ENCODE measurements at regions not wholly inside any gene's neighbourhood (a gene's known extent, or its start where the extent isn't known, plus 50 kb on each side); places are given as distances from the start of the nearest gene placed in this dataset.

GRCh38 chr16:52912565-52913173 is 140.0 kb downstream of the CHD9NB start:
- TF ChIP-seq, protein P1, sequence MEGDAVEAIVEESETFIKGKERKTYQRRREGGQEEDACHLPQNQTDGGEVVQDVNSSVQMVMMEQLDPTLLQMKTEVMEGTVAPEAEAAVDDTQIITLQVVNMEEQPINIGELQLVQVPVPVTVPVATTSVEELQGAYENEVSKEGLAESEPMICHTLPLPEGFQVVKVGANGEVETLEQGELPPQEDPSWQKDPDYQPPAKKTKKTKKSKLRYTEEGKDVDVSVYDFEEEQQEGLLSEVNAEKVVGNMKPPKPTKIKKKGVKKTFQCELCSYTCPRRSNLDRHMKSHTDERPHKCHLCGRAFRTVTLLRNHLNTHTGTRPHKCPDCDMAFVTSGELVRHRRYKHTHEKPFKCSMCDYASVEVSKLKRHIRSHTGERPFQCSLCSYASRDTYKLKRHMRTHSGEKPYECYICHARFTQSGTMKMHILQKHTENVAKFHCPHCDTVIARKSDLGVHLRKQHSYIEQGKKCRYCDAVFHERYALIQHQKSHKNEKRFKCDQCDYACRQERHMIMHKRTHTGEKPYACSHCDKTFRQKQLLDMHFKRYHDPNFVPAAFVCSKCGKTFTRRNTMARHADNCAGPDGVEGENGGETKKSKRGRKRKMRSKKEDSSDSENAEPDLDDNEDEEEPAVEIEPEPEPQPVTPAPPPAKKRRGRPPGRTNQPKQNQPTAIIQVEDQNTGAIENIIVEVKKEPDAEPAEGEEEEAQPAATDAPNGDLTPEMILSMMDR (IDR thresholded peaks at IDR 0.05; ENCODE audit: insufficient read depth, low read length, poor library complexity, severe bottlenecking), result peak; percentile 75
- TF ChIP-seq EZH2phosphoT487 (conservative IDR thresholded peaks at IDR 0.05; ENCODE audit: low read length), result no peak

All from SU-DHL-6 (cell line).